SHP77 (cell line): ENCODE measurements at regions not wholly inside any gene's neighbourhood (a gene's known extent, or its start where the extent isn't known, plus 50 kb on each side); places are given as distances from the start of the nearest gene placed in this dataset.
"Not testable (repeated sequence)": the region's sequence is repeated elsewhere in the genome, so short reads cannot be mapped to it uniquely, and the experiment has no call there.

Experiments
- DNase-seq, 2 experiments: peaks; one replicate each; lab custom pipeline; 2025; lab: John Stamatoyannopoulos, UW

DNA sequence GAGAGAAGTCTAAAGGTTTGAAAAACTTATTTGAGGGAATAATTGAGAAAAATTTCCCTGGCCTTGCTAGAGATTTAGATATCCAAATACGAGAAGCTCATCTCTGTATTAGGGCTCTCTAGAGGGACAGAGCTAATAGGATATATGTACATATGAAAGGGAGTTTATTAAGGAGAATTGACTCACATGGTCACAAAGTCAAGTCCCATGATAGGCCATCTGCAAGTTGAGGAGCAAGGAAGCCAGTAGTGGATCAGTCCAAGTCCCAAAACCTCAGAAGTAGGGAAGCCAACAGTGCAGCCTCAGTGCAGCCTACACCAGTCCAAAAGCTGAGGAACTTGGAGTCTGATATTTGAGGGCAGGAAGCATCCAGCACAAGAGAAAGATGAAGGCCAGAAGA, 126.7 kb downstream of the PJA2 start:
- not testable (repeated sequence) for DNase-seq

DNA sequence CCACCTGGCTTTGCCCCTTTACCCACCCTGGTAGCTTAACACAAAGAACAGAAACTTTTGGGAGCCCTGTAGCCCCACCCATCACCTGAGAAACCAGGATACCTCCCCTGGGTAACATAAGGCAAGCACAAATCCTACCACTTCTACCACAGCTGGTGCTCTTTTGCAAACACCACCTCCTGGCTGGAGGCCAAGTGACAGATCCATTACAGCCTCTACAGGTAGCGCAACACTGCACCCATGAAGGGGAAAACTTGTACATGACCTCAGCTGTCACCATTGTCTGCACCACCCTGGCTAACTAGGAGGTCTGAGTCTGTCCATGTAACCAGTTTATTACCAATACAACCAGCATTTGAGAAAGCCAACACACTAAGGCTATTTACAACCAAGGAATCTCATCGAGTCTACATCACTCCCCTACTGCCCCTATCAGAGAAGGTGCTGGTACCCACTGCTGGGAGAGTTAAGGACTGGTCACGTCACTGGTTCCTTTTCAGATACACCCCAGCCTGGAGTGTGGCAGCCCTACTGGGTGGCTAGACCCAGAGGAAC, 128.6 kb downstream of the PJA2 start:
- peak; percentile 89 to 94 for DNase-seq

DNA sequence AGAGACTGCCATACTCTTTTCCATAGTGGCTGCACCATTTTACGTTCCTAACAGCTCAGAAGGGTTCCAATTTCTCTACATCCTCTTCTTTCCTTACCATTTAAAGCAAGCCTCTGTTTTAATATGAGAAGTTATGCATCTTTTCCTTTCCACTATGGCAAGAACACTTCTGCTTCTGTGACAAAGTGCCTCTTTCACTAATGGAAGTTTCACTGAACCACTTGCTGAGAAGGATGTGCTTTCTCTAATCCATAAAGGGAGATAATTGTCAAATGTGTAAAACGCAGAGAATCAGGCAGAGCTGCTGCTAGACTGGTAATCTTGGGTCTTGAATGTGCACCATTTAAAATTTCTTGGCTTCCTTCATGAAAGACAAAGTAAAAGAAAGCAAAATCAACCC, 131.6 kb downstream of the PJA2 start:
- DNase-seq = no peak

DNA sequence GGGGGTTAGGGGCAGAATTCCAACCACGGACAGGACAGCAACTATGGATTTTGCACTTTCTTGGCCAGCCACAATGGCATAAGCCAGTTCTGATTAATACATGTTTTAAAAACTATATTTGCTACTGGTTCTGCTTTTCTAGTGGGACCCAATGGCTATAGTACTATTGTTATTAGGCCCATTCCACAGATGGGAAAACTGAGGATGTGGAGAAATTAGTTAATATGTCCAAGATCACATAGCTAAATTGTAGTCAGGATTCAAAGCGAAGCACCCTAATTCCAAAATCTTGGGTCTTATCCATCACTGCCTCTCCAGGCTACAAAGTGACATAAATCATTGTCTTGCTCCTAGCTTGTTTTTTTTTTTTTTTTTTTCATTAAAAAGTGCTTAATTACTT, 133.9 kb downstream of the PJA2 start:
- no peak for DNase-seq

DNA sequence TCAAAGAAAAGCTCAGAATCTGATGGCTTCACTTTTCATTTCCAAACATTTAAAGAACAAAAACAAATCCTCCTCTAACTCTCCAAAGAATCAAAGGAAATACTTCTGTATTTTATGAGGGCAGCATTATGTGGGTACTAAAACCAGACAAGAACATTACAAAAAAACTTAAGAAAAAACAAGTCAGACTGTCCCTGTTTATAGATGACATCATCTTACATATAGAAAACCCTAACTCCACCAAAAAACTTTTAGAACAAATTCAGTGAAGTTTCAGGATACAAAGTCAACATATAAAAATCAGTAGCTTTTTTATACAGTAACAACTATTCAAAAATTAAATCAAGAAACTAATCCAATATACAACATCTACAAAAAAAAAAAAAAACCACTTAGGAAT, 136.2 kb downstream of the PJA2 start:
- DNase-seq = no peak

DNA sequence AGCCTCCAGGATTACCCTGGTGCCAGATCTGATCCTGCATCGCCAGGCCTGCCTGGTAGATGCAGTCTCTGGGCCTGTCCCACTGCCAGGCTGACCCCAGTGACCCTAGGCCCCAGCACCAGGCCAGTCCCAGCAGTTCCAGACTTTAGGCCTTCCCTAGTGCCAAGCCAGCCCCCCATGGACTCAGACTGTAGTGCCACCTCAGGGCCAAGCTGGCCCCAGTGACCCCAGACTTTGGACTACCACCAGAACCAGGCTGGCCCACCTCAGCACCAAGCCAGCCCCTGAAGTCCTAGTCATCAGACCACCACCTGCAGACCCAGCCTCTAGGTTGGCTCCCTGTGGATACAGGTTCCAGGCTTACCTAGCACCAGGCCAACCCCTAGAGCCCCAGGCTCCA, 142.5 kb downstream of the PJA2 start:
- DNase-seq = no peak

DNA sequence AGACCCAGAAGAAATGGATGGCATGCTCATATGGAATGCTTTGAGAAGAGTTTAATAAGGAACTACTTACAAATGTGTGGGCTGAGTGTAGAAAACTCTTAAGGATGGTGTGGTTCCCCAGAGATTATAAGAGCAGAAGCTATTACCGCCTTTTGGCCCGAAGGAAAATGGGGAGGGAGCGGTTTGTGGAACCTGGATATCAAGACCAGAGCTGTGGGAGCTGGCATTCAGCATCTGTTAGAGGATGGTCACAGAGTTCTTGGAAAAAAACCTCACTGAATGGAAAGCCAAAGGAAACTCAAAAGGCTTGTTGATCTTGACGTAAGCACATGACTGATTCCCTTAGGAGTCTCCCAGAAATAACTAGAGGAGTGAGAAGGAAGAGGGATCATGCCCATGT, 151.0 kb downstream of the PJA2 start:
- no peak for DNase-seq

DNA sequence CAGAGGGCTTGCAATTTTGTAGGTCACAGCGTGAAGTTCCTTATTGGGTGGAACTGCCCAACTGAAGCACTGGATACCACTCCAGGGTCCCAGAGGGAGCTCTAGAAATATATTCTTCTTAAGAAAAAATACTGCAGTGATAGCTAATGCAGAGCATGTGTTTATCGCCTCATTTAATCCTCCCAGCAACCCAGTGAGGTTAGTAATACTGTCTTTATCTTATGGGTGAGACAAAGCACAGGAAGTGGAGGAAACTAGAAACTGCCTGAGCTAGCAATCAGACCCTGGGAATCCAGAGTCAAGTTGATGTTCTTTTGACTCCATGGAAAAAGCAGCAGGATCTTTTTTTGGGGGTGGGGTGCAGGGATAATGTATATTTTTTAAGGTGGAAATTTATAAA, 153.3 kb downstream of the PJA2 start:
- no peak for DNase-seq

DNA sequence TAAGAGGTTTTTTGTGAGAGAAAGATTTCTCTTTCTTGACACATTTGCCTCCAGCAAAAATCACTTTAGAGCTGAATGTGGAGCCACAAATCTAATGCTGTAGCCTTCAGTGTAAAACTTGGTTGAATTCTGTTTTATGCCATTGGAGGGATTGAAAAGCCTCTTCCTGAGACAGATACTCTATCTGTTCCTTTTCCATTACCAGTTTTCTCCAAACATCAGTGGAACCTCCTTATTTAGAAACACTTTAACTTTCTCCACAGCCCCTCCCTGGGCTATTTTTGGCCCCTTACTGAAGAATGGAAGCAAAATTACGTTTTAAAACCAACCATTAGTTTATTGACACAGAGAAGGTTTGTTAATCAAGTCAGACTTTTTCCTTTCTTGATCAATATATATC, 155.3 kb downstream of the PJA2 start:
- no peak for DNase-seq

DNA sequence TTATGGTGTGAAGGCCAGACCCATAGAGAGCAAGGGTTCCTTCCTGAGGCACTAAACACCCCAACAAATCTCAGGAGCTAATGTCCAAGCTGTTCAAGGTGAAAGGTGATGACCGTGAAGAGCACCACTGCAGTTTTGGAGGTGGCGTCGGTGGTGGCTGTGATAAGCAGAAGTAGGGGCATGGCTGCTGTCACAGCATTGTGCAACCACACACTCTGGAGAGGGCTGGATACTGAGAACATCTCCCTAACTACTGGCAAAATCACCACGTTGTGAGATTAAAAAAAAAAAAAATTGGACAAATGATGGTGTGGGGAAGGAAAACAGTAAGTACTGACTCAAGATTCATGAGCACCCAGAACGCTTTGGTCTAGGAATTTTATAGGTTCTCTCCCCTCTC, 156.5 kb downstream of the PJA2 start:
- DNase-seq = no peak

DNA sequence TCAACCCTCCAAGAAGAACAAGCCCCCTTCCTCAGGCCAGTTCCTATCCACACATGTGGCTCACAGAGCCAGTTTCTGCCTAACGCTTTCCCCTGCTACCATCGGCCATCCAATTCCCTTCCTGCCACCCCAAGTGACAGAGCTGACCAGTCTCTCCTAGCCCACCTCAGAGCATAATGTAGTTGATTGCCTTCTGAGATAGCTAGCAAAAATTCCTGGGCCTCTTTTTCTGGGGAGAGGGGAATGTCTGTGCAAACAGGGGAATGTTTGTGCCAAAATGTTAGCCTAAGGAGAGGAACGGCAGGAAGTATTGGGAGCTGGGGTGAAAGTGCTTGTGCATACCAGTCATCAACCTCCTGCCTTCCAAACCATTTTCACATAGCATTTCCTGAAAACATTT, 157.0 kb downstream of the PJA2 start:
- DNase-seq = no peak

DNA sequence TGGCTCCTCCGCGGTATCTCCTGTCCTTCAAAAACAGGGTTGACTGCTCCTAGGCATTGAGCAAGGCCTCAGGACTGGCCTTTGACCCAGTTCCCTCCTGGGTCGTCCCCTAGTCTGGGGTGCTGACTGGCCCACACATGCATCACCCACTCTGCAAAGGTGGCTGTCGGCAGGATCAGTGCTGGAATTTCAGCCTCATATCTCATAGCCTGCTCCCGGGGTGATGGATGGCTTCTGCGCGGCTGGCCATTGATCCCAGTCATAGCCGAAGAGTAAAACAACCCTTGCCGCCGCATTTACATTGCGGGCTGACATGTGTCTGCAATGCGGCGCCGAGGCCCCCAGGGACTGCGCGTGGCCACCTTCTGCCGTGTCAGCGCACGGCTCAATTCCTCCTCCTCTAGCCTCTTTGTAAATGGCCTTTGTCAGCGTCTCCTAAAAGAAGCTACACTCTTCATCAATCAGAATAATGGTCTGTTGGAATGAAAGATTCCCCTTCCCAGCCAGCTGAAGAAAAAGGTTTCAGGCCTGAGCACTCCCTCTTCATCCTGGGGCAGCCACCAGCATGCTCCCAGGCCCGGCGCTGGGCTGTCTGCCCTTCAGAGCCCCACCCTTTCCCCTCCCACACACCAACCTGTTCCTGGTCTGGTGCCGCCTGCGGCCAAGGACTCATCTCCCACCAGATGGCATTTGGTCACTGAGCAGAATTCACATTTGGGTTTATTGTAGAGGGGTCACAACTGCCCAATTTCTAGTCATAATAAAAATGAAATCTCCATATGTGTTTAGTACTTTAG, 159.0 kb downstream of the PJA2 start:
- DNase-seq = no peak

DNA sequence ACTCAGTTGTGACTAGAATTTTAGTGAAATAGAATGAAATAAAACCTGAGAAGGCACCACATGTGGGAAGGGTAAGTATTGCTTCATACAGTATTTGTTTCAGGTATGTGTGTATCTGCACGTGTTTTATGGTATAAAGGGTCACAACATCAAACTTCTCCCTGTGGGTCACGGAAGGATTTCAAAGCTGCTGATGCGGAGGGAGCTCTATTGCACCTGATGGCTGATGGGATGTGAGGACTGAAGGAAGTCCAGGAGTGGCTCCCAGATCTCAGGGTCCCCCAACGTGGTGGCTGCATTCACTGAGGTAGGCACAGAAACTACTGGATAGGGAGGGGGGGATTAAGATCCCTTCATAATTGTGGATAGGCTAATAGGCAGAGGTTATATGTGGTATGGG, 159.7 kb downstream of the PJA2 start:
- DNase-seq = no peak

DNA sequence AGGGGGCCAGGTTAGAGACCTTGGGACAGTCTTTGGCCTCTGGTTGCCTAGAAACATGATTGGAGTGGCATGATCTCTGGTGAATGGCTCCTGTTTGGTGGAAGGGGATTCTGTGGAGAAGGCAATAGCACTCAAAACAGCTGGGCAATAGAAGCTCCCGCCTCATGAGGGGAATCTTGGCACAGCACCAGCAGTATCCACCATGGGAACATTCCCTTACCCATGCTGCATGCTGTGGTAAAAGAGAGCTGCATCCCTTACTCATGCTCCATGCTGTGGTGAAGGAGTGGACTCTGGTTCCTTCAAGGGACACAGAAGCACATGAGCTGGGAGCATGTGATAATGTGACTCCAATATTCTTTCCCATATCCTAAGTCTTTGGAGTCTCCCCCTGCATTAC, 160.6 kb downstream of the PJA2 start:
- no peak for DNase-seq

DNA sequence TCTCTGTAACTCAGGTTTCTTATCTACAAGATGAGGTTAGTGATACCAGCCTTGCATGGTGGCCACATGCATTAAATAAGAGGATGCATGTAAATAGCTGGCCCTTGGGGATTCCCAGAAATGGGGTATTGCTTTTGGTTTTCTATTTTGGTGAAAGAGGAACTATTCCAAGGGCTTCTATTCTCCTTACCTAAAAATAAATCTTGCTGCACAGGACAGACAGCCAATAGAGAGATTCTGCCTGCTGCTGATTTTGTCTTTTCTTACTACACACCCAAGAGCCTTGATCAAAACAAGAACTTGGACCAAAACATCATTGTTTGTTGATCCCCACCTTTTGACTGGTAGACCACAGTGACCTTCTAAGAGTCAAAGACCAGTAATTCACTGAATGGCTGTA, 161.8 kb downstream of the PJA2 start:
- DNase-seq = no peak

DNA sequence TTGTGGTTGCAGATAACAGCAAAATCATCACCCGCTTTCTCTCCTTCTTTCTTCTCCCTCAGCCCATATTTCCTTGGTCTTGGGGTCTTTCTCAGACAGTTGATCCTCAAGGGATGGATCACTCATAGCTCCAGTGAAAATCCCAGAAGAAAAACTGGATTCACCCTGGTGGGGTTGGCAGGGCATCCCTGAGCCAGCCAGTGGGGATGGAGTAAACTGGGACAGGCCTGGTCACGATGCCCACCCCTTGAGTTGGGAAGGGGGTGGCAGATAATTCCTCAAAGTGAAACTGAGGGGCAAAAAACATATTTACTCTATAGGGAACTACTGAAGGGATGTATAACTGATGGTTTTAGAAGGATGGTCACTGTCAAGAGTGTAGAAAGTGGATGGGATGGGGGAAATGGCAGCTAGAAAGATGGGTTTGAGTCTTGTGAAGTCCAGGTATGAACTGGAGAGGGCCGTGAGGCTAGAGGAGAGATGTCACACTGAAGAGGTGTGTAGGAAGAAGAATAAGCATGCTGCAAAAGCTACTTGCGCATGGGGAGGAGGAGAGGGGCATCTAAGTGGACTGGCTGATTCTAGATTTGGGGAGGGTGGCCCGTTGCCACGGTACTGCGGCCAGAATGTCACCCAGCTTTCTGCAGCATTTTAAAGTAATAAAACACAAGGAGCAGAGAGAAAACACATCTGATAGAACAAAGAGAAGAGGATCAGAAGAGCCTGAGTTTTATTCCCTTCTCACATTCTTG, 162.8 kb downstream of the PJA2 start:
- no peak for DNase-seq
